Right lobe of liver (tissue), 4 donors: ENCODE measurements at regions not wholly inside any gene's neighbourhood (a gene's known extent, or its start where the extent isn't known, plus 50 kb on each side); places are given as distances from the start of the nearest gene placed in this dataset.

Source experiments
- POLR2A ChIP-seq: fragments of 450-650 bp; IDR thresholded peaks from one replicate; pipeline ENCODE4 v1.6.1; 2017; ENCODE audit warnings: antibody characterized with exemption, mild to moderate bottlenecking
- TF ChIP-seq, protein P1 (sequence below), 4 donors: fragments of 200-600 bp in 3 of 4; fragments of 450-650 bp in 1 of 4; IDR thresholded peaks; one replicate each; pipeline versions ENCODE4 v1.5.1 to v1.8.0; 2016 to 2022; ENCODE audit warnings: antibody characterized with exemption in 4 of 4, mild to moderate bottlenecking in 2 of 4
- donor health status: DM: no; HTN: no; CAD: no.
- donor health status: DM: no; HTN: no; CAD: no.
- donor health status: DM: no; HTN: yes; CAD: no.

DNA sequence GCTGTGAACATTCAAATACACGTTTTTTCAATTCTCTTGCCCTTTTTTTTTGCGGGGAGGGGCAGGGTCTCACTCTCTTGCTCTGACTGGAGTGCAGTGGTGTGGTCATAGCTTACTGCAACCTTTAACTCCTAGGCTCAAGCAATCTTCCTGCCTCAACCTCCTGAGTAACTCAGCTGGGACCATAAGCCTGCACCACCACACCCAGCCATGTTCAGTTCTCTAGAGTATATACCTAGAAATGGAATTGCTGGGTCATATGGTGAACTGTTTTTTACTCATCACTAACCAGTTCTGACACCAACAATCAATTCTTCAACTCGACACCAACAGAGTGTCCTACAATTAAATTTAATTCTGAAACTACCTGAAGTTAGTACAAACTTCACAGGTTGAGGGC is 85.5 kb upstream of the ZNF169 start:
- TF ChIP-seq POLR2A, result no peak
- TF ChIP-seq, protein P1, sequence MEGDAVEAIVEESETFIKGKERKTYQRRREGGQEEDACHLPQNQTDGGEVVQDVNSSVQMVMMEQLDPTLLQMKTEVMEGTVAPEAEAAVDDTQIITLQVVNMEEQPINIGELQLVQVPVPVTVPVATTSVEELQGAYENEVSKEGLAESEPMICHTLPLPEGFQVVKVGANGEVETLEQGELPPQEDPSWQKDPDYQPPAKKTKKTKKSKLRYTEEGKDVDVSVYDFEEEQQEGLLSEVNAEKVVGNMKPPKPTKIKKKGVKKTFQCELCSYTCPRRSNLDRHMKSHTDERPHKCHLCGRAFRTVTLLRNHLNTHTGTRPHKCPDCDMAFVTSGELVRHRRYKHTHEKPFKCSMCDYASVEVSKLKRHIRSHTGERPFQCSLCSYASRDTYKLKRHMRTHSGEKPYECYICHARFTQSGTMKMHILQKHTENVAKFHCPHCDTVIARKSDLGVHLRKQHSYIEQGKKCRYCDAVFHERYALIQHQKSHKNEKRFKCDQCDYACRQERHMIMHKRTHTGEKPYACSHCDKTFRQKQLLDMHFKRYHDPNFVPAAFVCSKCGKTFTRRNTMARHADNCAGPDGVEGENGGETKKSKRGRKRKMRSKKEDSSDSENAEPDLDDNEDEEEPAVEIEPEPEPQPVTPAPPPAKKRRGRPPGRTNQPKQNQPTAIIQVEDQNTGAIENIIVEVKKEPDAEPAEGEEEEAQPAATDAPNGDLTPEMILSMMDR (IDR thresholded peaks at IDR 0.05), result no peak
